GM12878 (cell line): ENCODE measurements at regions not wholly inside any gene's neighbourhood (a gene's known extent, or its start where the extent isn't known, plus 50 kb on each side); places are given as distances from the start of the nearest gene placed in this dataset.
A peak's percentile ranks its signal among the peaks of the same experiment; 100 is the strongest.

Experiments
- ATAC-seq: fragments of 200-7000 bp; cut with Tn5 transposase; 3 replicates; pipeline ENCODE4 v1.9.1; 2020; ENCODE audit warnings: mild to moderate bottlenecking, moderate library complexity
- BruUV-seq: library from RNA; stranded (reverse); fragments of 400-500 nt; replicated peaks from 2 replicates; lab custom pipeline; 2021; lab: Mats Ljungman, UMichigan
- CTCF ChIA-PET: fragments of 300-600 bp; sonication (Branson Sonifier 250); formaldehyde crosslinking; extraction: SDS; loops from one replicate; lab custom pipeline; 2021; ENCODE audit warnings: inconsistent platforms; lab: Yijun Ruan, JAX
- POLR2A ChIA-PET: fragments of 350-600 bp; formaldehyde crosslinking; extraction: SDS; loops from one replicate; lab custom pipeline; 2021; ENCODE audit warnings: inconsistent platforms; lab: Charles Lee
- RAD21 ChIA-PET: fragments of 300-600 bp; sonication (Branson Sonifier 250); formaldehyde crosslinking; loops from one replicate; lab custom pipeline; 2023; ENCODE audit warnings: antibody characterized with exemption; ENCODE audit not compliant: unreplicated experiment; lab: Charles Lee
- SMC1A ChIA-PET: fragments of 300-600 bp; sonication (Branson Sonifier 250); formaldehyde crosslinking; loops from one replicate; lab custom pipeline; 2023; ENCODE audit not compliant: unreplicated experiment, uncharacterized antibody; lab: Charles Lee
- DNase-seq: peaks from one replicate; pipeline ENCODE4 v3.0.0-alpha.2; 2011; ENCODE audit warnings: low read depth, low spot score
- FAIRE-seq: peaks from 3 replicates; lab custom pipeline; 2011; peaks lifted over from hg19 to GRCh38; lab: Jason Lieb, UNC
- H2AFZ ChIP-seq: 2 replicates; pipeline ENCODE4 v1.6.0; 2011; ENCODE audit warnings: low read depth, low read length, control low read depth; ENCODE audit not compliant: control insufficient read depth
- H3K27ac ChIP-seq: 2 replicates; pipeline ENCODE4 v1.5.1; 2011; ENCODE audit warnings: control low read depth; ENCODE audit not compliant: control insufficient read depth, insufficient read depth
- H3K27me3 ChIP-seq, 2 experiments: replicated peaks in 1 of 2; 2 replicates each; pipeline versions ENCODE4 v1.6.0 to v1.6.1; 2011; ENCODE audit warnings: low read length in 1 of 2; ENCODE audit not compliant: control insufficient read depth in 2 of 2, insufficient read depth in 2 of 2
- H3K36me3 ChIP-seq, 2 experiments: 2 replicates each; pipeline ENCODE4 v1.5.1; 2011; ENCODE audit warnings: low read length in 1 of 2; ENCODE audit not compliant: control insufficient read depth in 2 of 2, insufficient read depth in 2 of 2
- H3K4me1 ChIP-seq: 2 replicates; pipeline ENCODE4 v1.6.1; 2011; ENCODE audit warnings: mild to moderate bottlenecking, low read length, moderate library complexity, mixed read lengths; ENCODE audit not compliant: control insufficient read depth, insufficient read depth
- H3K4me2 ChIP-seq: 2 replicates; pipeline ENCODE4 v1.6.0; 2011; ENCODE audit warnings: control low read depth; ENCODE audit not compliant: control insufficient read depth, insufficient read depth
- H3K4me3 ChIP-seq: fragments of 200-600 bp; sonication (generic); 2 replicates; pipeline ENCODE4 v1.5.1; 2016
- H3K79me2 ChIP-seq: 2 replicates; pipeline ENCODE4 v1.6.0; 2011; ENCODE audit warnings: low read length; ENCODE audit not compliant: control insufficient read depth, insufficient read depth
- H3K9ac ChIP-seq: 2 replicates; pipeline ENCODE4 v1.8.0; 2011; ENCODE audit warnings: low read length, control low read depth, mixed read lengths; ENCODE audit not compliant: control insufficient read depth, insufficient read depth
- H3K9me3 ChIP-seq: replicated peaks from 3 replicates; pipeline ENCODE4 v1.5.1; 2011; ENCODE audit warnings: mild to moderate bottlenecking, low read length; ENCODE audit not compliant: control insufficient read depth, insufficient read depth
- H4K20me1 ChIP-seq: 2 replicates; pipeline ENCODE4 v1.6.0; 2011; ENCODE audit not compliant: control insufficient read depth, insufficient read depth
- CTCF ChIP-seq, 3 experiments: IDR thresholded peaks in 2 of 3; conservative IDR thresholded peaks in 1 of 3; 2 replicates each; pipeline ENCODE4 v1.5.1; 2011; ENCODE audit warnings: low read depth in 3 of 3, low read length in 3 of 3, mild to moderate bottlenecking in 3 of 3, control low read depth in 2 of 3, moderate library complexity in 2 of 3, inconsistent platforms in 1 of 3, mixed read lengths in 1 of 3; ENCODE audit not compliant: control insufficient read depth in 2 of 3, insufficient read depth in 1 of 3; ENCODE audit errors: extremely low read depth in 1 of 3
- FOS ChIP-seq: IDR thresholded peaks from 3 replicates; pipeline ENCODE4 v1.6.1; 2011; ENCODE audit warnings: borderline replicate concordance; ENCODE audit not compliant: insufficient read length; ENCODE audit errors: extremely low read depth
- RAD21 ChIP-seq: IDR thresholded peaks from 2 replicates; pipeline ENCODE4 v1.6.1; 2011; ENCODE audit warnings: mild to moderate bottlenecking, low read depth, low read length, moderate library complexity; ENCODE audit not compliant: insufficient read depth
- WGBS: methylation state at CpG from one replicate; pipeline ENCODE4 v1.1.6; 2016; ENCODE audit warnings: low lambda C conversion rate; ENCODE audit not compliant: insufficient replicate concordance, insufficient coverage; ENCODE audit errors: missing lambda C conversion rate; 5-methylcytosine and 5-hydroxymethylcytosine counted together
- in situ Hi-C: fragments of 300-500 bp; cut with MboI; formaldehyde crosslinking; loops from 9 replicates; pipeline ENCODE4 v1.14.3; 2018; ENCODE audit warnings: mixed read lengths
- intact Hi-C: fragments of 100-400 bp; cut with micrococcal nuclease; formaldehyde crosslinking; loops from one replicate; pipeline ENCODE4 v1.14.2; 2022; ENCODE audit not compliant: unreplicated experiment

GRCh38 chr5:91245871-91246270 lies 137.2 kb downstream of the ARRDC3 start:
- SMC1A ChIA-PET, result interaction anchor here (4.6 kb wide), 1 partner anchor 139 kb away, joined by 29 read pairs; the partner anchor contains the start of gene ARRDC3
- POLR2A ChIA-PET, result no interaction called here

More at GRCh38 chr5:91245871-91246270, 137.2 kb downstream of the ARRDC3 start:
- ATAC-seq (no peak), DNase-seq (no peak), FAIRE-seq (no peak)
- Histone ChIP-seq H3K4me1 (no peaks in the 10 kb centered on the region), H3K9me3 (peaks cover 2% of the 10 kb centered on the region; the same call in 2 of the 3 replicates), H2AFZ (no peak overlapping the region), H3K36me3 (no peaks in the 10 kb centered on the region), H3K79me2 (no peaks in the 10 kb centered on the region), H4K20me1 (no peaks in the 10 kb centered on the region), H3K27ac (no peak overlapping the region), H3K4me2 (no peak overlapping the region), H3K27me3 (no peaks in the 10 kb centered on the region; a peak in 1 of 4 replicates), H3K9ac (no peak overlapping the region), H3K4me3 (no peak overlapping the region)
- ChIA-PET CTCF (interaction anchor here (5.7 kb wide), 1 partner anchor 140 kb away, joined by 37 read pairs; no protein-coding TSS in a partner anchor), RAD21 (interaction anchor here (1.8 kb wide), 1 partner anchor 139 kb away, joined by 9 read pairs; no protein-coding TSS in a partner anchor)
- TF ChIP-seq RAD21 (0 out of 2 replicates have a peak, but pooled peaks have one; percentile 6), FOS (no peak), CTCF (IDR thresholded peaks at IDR 0.05 in 2 of 3, conservative IDR thresholded peaks at IDR 0.05 in 1 of 3; ENCODE audit: control insufficient read depth in 2 of 3, extremely low read depth in 1 of 3, insufficient read depth in 1 of 3, low read depth in 3 of 3, low read length in 3 of 3) (peak in 1 of 3 experiments; percentile 26; a peak in 2 of 6 replicates)
- BruUV-seq, result no TSS peak
- 7% methylated on average over 1 of the region's 1 CpG for WGBS
- in situ Hi-C loops, result no loop called here
- intact Hi-C loops, result no loop called here
